H1 (cell line): ENCODE measurements at regions not wholly inside any gene's neighbourhood (a gene's known extent, or its start where the extent isn't known, plus 50 kb on each side); places are given as distances from the start of the nearest gene placed in this dataset.

Experiments used
- CTCF ChIA-PET: fragments of 300-600 bp; sonication (Branson Sonifier 250); formaldehyde crosslinking; loops from one replicate; lab custom pipeline; 2021; ENCODE audit not compliant: partially characterized antibody; lab: Charles Lee
- POLR2A ChIA-PET: fragments of 300-600 bp; sonication (Branson Sonifier 250); formaldehyde crosslinking; loops from one replicate; lab custom pipeline; 2021; ENCODE audit warnings: inconsistent platforms; ENCODE audit not compliant: partially characterized antibody; lab: Charles Lee
- DNase-seq, 2 experiments: peaks; one replicate each; pipeline versions ENCODE4 v3.0.0 to v3.0.0-alpha.2; 2010 to 2022; ENCODE audit warnings: low spot score in 2 of 2, low read depth in 1 of 2, mixed read lengths in 1 of 2
- FAIRE-seq: peaks from 2 replicates; lab custom pipeline; 2011; peaks lifted over from hg19 to GRCh38; lab: Jason Lieb, UNC
- H2AFZ ChIP-seq: 2 replicates; pipeline ENCODE4 v1.8.1; 2012; ENCODE audit warnings: low read length, inconsistent platforms
- H2AK5ac ChIP-seq: 2 replicates; pipeline ENCODE4 v1.6.1; 2013; ENCODE audit warnings: low read depth, low read length
- H2BK120ac ChIP-seq: replicated peaks from 2 replicates; pipeline ENCODE3; 2013; ENCODE audit warnings: low read depth, low read length, inconsistent platforms
- H2BK12ac ChIP-seq: 2 replicates; pipeline ENCODE4 v1.6.1; 2013; ENCODE audit warnings: low read depth, low read length
- H2BK15ac ChIP-seq: 2 replicates; pipeline ENCODE4 v1.6.1; 2013; ENCODE audit warnings: low read length
- H2BK20ac ChIP-seq: 2 replicates; pipeline ENCODE4 v1.6.1; 2013; ENCODE audit warnings: low read length
- H2BK5ac ChIP-seq: 2 replicates; pipeline ENCODE4 v1.6.1; 2013; ENCODE audit warnings: low read depth, low read length
- H3K14ac ChIP-seq: 2 replicates; pipeline ENCODE4 v1.6.1; 2013; ENCODE audit warnings: inconsistent platforms; ENCODE audit not compliant: insufficient read length
- H3K18ac ChIP-seq: 2 replicates; pipeline ENCODE4 v1.6.1; 2013; ENCODE audit warnings: low read length; ENCODE audit errors: extremely low read depth
- H3K23ac ChIP-seq: 2 replicates; pipeline ENCODE4 v1.6.1; 2013; ENCODE audit warnings: inconsistent platforms; ENCODE audit not compliant: insufficient read length
- H3K23me2 ChIP-seq: 2 replicates; pipeline ENCODE4 v1.6.1; 2013; ENCODE audit warnings: low read depth, low read length
- H3K27ac ChIP-seq: 2 replicates; pipeline ENCODE4 v1.6.1; 2011; ENCODE audit warnings: low read depth, low read length, inconsistent platforms
- H3K27me3 ChIP-seq, 4 experiments: replicated peaks in 1 of 4; 1 replicate in 1 of 4; 2 replicates in 3 of 4; pipeline versions ENCODE4 v1.6.1 to v1.8.1; 2011 to 2013; ENCODE audit warnings: low read length in 3 of 4, mild to moderate bottlenecking in 3 of 4, inconsistent platforms in 2 of 4, mixed read lengths in 2 of 4, moderate library complexity in 1 of 4; ENCODE audit not compliant: control insufficient read depth in 3 of 4, insufficient read depth in 3 of 4; ENCODE audit errors: extremely low read depth in 1 of 4
- H3K36me3 ChIP-seq, 4 experiments: 2 replicates each; pipeline versions ENCODE4 v1.6.1 to v1.8.1; 2011 to 2013; ENCODE audit warnings: mild to moderate bottlenecking in 4 of 4, low read length in 3 of 4, moderate library complexity in 2 of 4, control low read depth in 1 of 4, inconsistent platforms in 1 of 4; ENCODE audit not compliant: insufficient read depth in 4 of 4, control insufficient read depth in 2 of 4
- H3K4ac ChIP-seq: replicated peaks from 2 replicates; pipeline ENCODE3; 2013; ENCODE audit warnings: low read length, low read depth, mixed read lengths, inconsistent platforms; ENCODE audit not compliant: insufficient read length
- H3K4me1 ChIP-seq, 4 experiments: replicated peaks in 1 of 4; 1 replicate in 1 of 4; 2 replicates in 3 of 4; pipeline versions ENCODE4 v1.6.1 to v1.8.1; 2011 to 2013; ENCODE audit warnings: low read length in 3 of 4, inconsistent platforms in 2 of 4, mixed read lengths in 1 of 4; ENCODE audit not compliant: insufficient read depth in 4 of 4, control insufficient read depth in 3 of 4
- H3K4me2 ChIP-seq, 2 experiments: 2 replicates each; pipeline versions ENCODE4 v1.6.1 to v1.8.1; 2011 to 2013; ENCODE audit warnings: low read depth in 2 of 2, low read length in 2 of 2, control low read depth in 1 of 2, inconsistent platforms in 1 of 2, mild to moderate bottlenecking in 1 of 2; ENCODE audit not compliant: insufficient read depth in 1 of 2
- H3K4me3 ChIP-seq, 4 experiments: fragments of 200-600, 300-600 bp in 1 of 4; sonication (generic), shearing (Covaris generic), sonication (Bioruptor Twin) in 1 of 4; 2 replicates each; pipeline versions ENCODE4 v1.5.1 to v1.8.1; 2011 to 2016; ENCODE audit warnings: low read length in 4 of 4, low read depth in 3 of 4, control low read depth in 2 of 4, inconsistent platforms in 2 of 4, mild to moderate bottlenecking in 2 of 4, mixed read lengths in 1 of 4, moderate library complexity in 1 of 4; ENCODE audit not compliant: insufficient read depth in 2 of 4; ENCODE audit errors: extremely low read depth in 1 of 4
- H3K56ac ChIP-seq: replicated peaks from 2 replicates; pipeline ENCODE3; 2013; ENCODE audit warnings: low read depth, mild to moderate bottlenecking, mixed read lengths, low read length, inconsistent platforms; ENCODE audit not compliant: insufficient read length
- H3K79me1 ChIP-seq: 2 replicates; pipeline ENCODE4 v1.6.1; 2013; ENCODE audit warnings: low read depth, low read length, control low read depth
- H3K79me2 ChIP-seq, 2 experiments: 2 replicates each; pipeline versions ENCODE4 v1.6.1 to v1.8.1; 2012 to 2013; ENCODE audit warnings: low read length in 2 of 2, mild to moderate bottlenecking in 2 of 2, inconsistent platforms in 1 of 2; ENCODE audit not compliant: insufficient read depth in 2 of 2, control insufficient read depth in 1 of 2
- H3K9ac ChIP-seq, 4 experiments: replicated peaks in 1 of 4; 1 replicate in 1 of 4; 2 replicates in 3 of 4; pipeline versions ENCODE4 v1.6.1 to v1.8.1; 2011 to 2013; ENCODE audit warnings: low read depth in 3 of 4, low read length in 3 of 4, control low read depth in 2 of 4, mild to moderate bottlenecking in 2 of 4, moderate library complexity in 2 of 4, inconsistent platforms in 1 of 4; ENCODE audit errors: extremely low read depth in 1 of 4
- H3K9me3 ChIP-seq, 2 experiments: 2 replicates each; pipeline versions ENCODE4 v1.6.1 to v1.8.1; 2012 to 2013; ENCODE audit warnings: mild to moderate bottlenecking in 2 of 2, moderate library complexity in 2 of 2, control low read depth in 1 of 2, inconsistent platforms in 1 of 2, low read depth in 1 of 2, low read length in 1 of 2, mixed read lengths in 1 of 2; ENCODE audit not compliant: insufficient read depth in 2 of 2
- H4K20me1 ChIP-seq, 2 experiments: replicated peaks in 1 of 2; 2 replicates each; pipeline versions ENCODE3 to v1.8.1; 2011 to 2013; ENCODE audit warnings: inconsistent platforms in 2 of 2, low read length in 2 of 2, mild to moderate bottlenecking in 1 of 2; ENCODE audit not compliant: insufficient read depth in 2 of 2, control insufficient read depth in 1 of 2
- H4K5ac ChIP-seq: 2 replicates; pipeline ENCODE4 v1.6.1; 2013; ENCODE audit warnings: low read length, low read depth, mixed read lengths, inconsistent platforms; ENCODE audit not compliant: insufficient read length
- H4K8ac ChIP-seq: 2 replicates; pipeline ENCODE4 v1.8.0; 2013; ENCODE audit warnings: mild to moderate bottlenecking, moderate library complexity, low read length, inconsistent platforms; ENCODE audit not compliant: insufficient read depth; ENCODE audit errors: extremely low read depth
- H4K91ac ChIP-seq: replicated peaks from 2 replicates; pipeline ENCODE3; 2013; ENCODE audit warnings: low read length, mixed read lengths, inconsistent platforms; ENCODE audit not compliant: insufficient read length
- CBX8 ChIP-seq: fragments of 300-800, 300-1000 bp; sonication (generic); IDR thresholded peaks from 2 replicates; pipeline ENCODE4 v1.7.1; 2016; ENCODE audit warnings: low read depth, low read length, borderline replicate concordance
- CEBPB ChIP-seq: IDR thresholded peaks from 2 replicates; pipeline ENCODE4 v1.6.1; 2012; ENCODE audit warnings: low read depth, low read length
- HDAC2 ChIP-seq, 2 experiments: fragments of 300-600 bp in 1 of 2; sonication (generic) in 1 of 2; IDR thresholded peaks; 2 replicates each; pipeline ENCODE4 v1.6.1; 2011 to 2012; ENCODE audit warnings: low read depth in 2 of 2, low read length in 2 of 2, mild to moderate bottlenecking in 2 of 2, moderate library complexity in 2 of 2, borderline replicate concordance in 1 of 2, inconsistent platforms in 1 of 2
- KDM5A ChIP-seq: fragments of 200-600 bp; IDR thresholded peaks from 2 replicates; pipeline ENCODE4 v1.7.1; 2012; ENCODE audit warnings: mild to moderate bottlenecking, low read length, inconsistent platforms, mixed read lengths
- MAFK ChIP-seq: IDR thresholded peaks from 2 replicates; pipeline ENCODE4 v1.6.1; 2012; ENCODE audit warnings: low read depth, mild to moderate bottlenecking, improper control_type of control experiment, low read length
- SP1 ChIP-seq: IDR thresholded peaks from 2 replicates; pipeline ENCODE4 v1.6.1; 2011; ENCODE audit warnings: low read depth, low read length
- SP2 ChIP-seq: IDR thresholded peaks from 2 replicates; pipeline ENCODE4 v1.6.1; 2012; ENCODE audit warnings: mild to moderate bottlenecking, low read length, inconsistent platforms
- SP4 ChIP-seq: IDR thresholded peaks from 2 replicates; pipeline ENCODE4 v1.6.1; 2012; ENCODE audit warnings: low read length, inconsistent platforms
- SUZ12 ChIP-seq: fragments of 200-600 bp; sonication (generic); IDR thresholded peaks from 2 replicates; pipeline ENCODE4 v1.6.1; 2012; ENCODE audit warnings: mild to moderate bottlenecking, inconsistent platforms, low read length, moderate library complexity, mixed read lengths
- WGBS, 2 experiments: shearing (Covaris generic) in 1 of 2; methylation state at CpG; one replicate each; pipeline versions ENCODE4 v1.1.6 to v1.1.7; 2013 to 2015; ENCODE audit warnings: low lambda C conversion rate in 2 of 2, mixed read lengths in 2 of 2, inconsistent platforms in 1 of 2, low coverage in 1 of 2, missing lambda C conversion rate in 1 of 2; ENCODE audit not compliant: insufficient replicate concordance in 2 of 2, insufficient coverage in 1 of 2, insufficient read length in 1 of 2; ENCODE audit errors: extremely low coverage in 1 of 2, missing lambda C conversion rate in 1 of 2; 5-methylcytosine and 5-hydroxymethylcytosine counted together
- TF ChIP-seq, protein P1 (sequence below): IDR thresholded peaks from 2 replicates; pipeline ENCODE4 v1.6.1; 2011; ENCODE audit warnings: low read length, improper control_type of control experiment
- TF ChIP-seq, protein P2 (sequence below): IDR thresholded peaks from 2 replicates; pipeline ENCODE4 v1.6.1; 2012; ENCODE audit warnings: low read length, inconsistent platforms

GRCh38 chr2:16742026-16742425 is 76.4 kb upstream of the CYRIA start:
- no peak overlapping the region for H2BK120ac ChIP-seq
- H3K9me3 ChIP-seq, result no peaks in the 10 kb centered on the region
- H2BK12ac ChIP-seq, result no peak overlapping the region
- H4K5ac ChIP-seq, result no peak overlapping the region
- H4K8ac ChIP-seq, result no peak overlapping the region
- no peak overlapping the region for H3K4ac ChIP-seq
- H3K9ac ChIP-seq, result no peak overlapping the region
- H2BK15ac ChIP-seq, result no peak overlapping the region
- no peak overlapping the region for H2AFZ ChIP-seq
- H3K56ac ChIP-seq, result no peak overlapping the region
- no peak overlapping the region for H2BK5ac ChIP-seq
- H2AK5ac ChIP-seq, result no peak overlapping the region
- TF ChIP-seq SP1, result no peak
- no peak for TF ChIP-seq SP4
- TF ChIP-seq SUZ12, result no peak
- TF ChIP-seq, protein P1, sequence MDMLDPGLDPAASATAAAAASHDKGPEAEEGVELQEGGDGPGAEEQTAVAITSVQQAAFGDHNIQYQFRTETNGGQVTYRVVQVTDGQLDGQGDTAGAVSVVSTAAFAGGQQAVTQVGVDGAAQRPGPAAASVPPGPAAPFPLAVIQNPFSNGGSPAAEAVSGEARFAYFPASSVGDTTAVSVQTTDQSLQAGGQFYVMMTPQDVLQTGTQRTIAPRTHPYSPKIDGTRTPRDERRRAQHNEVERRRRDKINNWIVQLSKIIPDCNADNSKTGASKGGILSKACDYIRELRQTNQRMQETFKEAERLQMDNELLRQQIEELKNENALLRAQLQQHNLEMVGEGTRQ, result no peak
- TF ChIP-seq MAFK, result no peak
- TF ChIP-seq HDAC2 (IDR thresholded peaks at IDR 0.05; ENCODE audit: borderline replicate concordance in 1 of 2, low read depth in 2 of 2, low read length in 2 of 2), result no peak
- no peak for TF ChIP-seq CEBPB
- TF ChIP-seq, protein P2, sequence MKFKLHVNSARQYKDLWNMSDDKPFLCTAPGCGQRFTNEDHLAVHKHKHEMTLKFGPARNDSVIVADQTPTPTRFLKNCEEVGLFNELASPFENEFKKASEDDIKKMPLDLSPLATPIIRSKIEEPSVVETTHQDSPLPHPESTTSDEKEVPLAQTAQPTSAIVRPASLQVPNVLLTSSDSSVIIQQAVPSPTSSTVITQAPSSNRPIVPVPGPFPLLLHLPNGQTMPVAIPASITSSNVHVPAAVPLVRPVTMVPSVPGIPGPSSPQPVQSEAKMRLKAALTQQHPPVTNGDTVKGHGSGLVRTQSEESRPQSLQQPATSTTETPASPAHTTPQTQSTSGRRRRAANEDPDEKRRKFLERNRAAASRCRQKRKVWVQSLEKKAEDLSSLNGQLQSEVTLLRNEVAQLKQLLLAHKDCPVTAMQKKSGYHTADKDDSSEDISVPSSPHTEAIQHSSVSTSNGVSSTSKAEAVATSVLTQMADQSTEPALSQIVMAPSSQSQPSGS, result no peak
- TF ChIP-seq KDM5A, result no peak
- TF ChIP-seq CBX8, result no peak
- TF ChIP-seq SP2, result no peak
- TF ChIP-seq, all 59 proteins: peak for 0
- H3K23me2 ChIP-seq, result no peaks in the 10 kb centered on the region
- no peak overlapping the region for H3K14ac ChIP-seq
- H4K91ac ChIP-seq, result no peak overlapping the region
- ChIA-PET POLR2A (no interaction called here), CTCF (interaction anchor here (1.2 to 6.1 kb wide), 5 partner anchors 13 to 127 kb away, joined by 3 to 31 read pairs (median 8); no protein-coding TSS in a partner anchor)
- no peak overlapping the region for H3K27ac ChIP-seq
- no peak overlapping the region for H3K23ac ChIP-seq
- FAIRE-seq (no peak), DNase-seq (no peak)
- no peak overlapping the region for H3K4me2 ChIP-seq
- H3K36me3 ChIP-seq, result no peaks in the 10 kb centered on the region
- H3K4me3 ChIP-seq, result no peak overlapping the region
- H3K4me1 ChIP-seq, result no peaks in the 10 kb centered on the region
- no peaks in the 10 kb centered on the region for H3K79me2 ChIP-seq
- WGBS, 2 experiments, result 94% methylated on average over 1 of the region's 1 CpG; no CpG with 5 or more reads in 1 of the 2 experiments
- no peak overlapping the region for H3K18ac ChIP-seq
- no peaks in the 10 kb centered on the region for H4K20me1 ChIP-seq
- no peak overlapping the region for H2BK20ac ChIP-seq
- H3K27me3 ChIP-seq, result no peaks in the 10 kb centered on the region
- H3K79me1 ChIP-seq, result no peaks in the 10 kb centered on the region
